OCI-LY3 (cell line): ENCODE measurements at regions not wholly inside any gene's neighbourhood (a gene's known extent, or its start where the extent isn't known, plus 50 kb on each side); places are given as distances from the start of the nearest gene placed in this dataset.
"Not testable (repeated sequence)": the region's sequence is repeated elsewhere in the genome, so short reads cannot be mapped to it uniquely, and the experiment has no call there.

Experiments used
- H2AFZ ChIP-seq: fragments of 200-600, 300-600 bp; shearing (Covaris generic); 2 replicates; pipeline ENCODE4 v1.6.0; 2014; ENCODE audit warnings: antibody characterized with exemption, low read depth, low read length
- H3K27ac ChIP-seq: fragments of 200-600, 300-600 bp; sonication (generic); 2 replicates; pipeline ENCODE4 v1.5.1; 2014; ENCODE audit warnings: mild to moderate bottlenecking, low read length, moderate library complexity, mixed read lengths
- H3K27me3 ChIP-seq: fragments of 200-600, 300-600 bp; sonication (generic); 2 replicates; pipeline ENCODE4 v1.6.1; 2014; ENCODE audit warnings: low read depth, low read length, mixed read lengths
- H3K36me3 ChIP-seq: fragments of 200-600, 300-600 bp; sonication (generic); replicated peaks from 2 replicates; pipeline ENCODE3; 2014; ENCODE audit warnings: low read depth, low read length, mixed read lengths
- H3K4me1 ChIP-seq: fragments of 300-600, 200-600 bp; sonication (generic); 2 replicates; pipeline ENCODE4 v1.6.1; 2014; ENCODE audit warnings: low read length, mixed read lengths
- H3K4me2 ChIP-seq: fragments of 200-600, 300-600 bp; sonication (generic); 2 replicates; pipeline ENCODE4 v1.6.1; 2014; ENCODE audit warnings: low read length, mixed read lengths
- H3K4me3 ChIP-seq: fragments of 300-600, 200-600 bp; sonication (generic); 2 replicates; pipeline ENCODE4 v1.5.1; 2014; ENCODE audit warnings: antibody characterized with exemption, mild to moderate bottlenecking, low read length, moderate library complexity
- H3K79me2 ChIP-seq: fragments of 300-600, 200-600 bp; shearing (Covaris generic); 2 replicates; pipeline ENCODE4 v1.6.1; 2014; ENCODE audit warnings: mild to moderate bottlenecking, low read length, mixed read lengths
- H3K9ac ChIP-seq: fragments of 300-600, 200-600 bp; shearing (Covaris generic); 2 replicates; pipeline ENCODE4 v1.6.0; 2014; ENCODE audit warnings: mild to moderate bottlenecking, low read length, moderate library complexity
- H3K9me3 ChIP-seq: fragments of 200-600, 300-600 bp; shearing (Covaris generic); 2 replicates; pipeline ENCODE4 v1.6.1; 2014; ENCODE audit warnings: low read length, mixed read lengths; ENCODE audit not compliant: insufficient read depth
- H4K20me1 ChIP-seq: fragments of 200-600, 300-600 bp; sonication (generic); 2 replicates; pipeline ENCODE4 v1.6.1; 2016; ENCODE audit warnings: low read length, mixed read lengths; ENCODE audit not compliant: insufficient read depth
- EZH2phosphoT487 ChIP-seq: fragments of 200-600 bp; shearing (Covaris generic); IDR thresholded peaks from 2 replicates; pipeline ENCODE4 v1.6.1; 2018; ENCODE audit warnings: antibody characterized with exemption, mixed run types, low read depth
- TF ChIP-seq, protein P1 (sequence below): fragments of 200-600, 300-600 bp; sonication (generic); IDR thresholded peaks from 2 replicates; pipeline ENCODE4 v1.5.1; 2014; ENCODE audit warnings: antibody characterized with exemption, low read length, low read depth

DNA sequence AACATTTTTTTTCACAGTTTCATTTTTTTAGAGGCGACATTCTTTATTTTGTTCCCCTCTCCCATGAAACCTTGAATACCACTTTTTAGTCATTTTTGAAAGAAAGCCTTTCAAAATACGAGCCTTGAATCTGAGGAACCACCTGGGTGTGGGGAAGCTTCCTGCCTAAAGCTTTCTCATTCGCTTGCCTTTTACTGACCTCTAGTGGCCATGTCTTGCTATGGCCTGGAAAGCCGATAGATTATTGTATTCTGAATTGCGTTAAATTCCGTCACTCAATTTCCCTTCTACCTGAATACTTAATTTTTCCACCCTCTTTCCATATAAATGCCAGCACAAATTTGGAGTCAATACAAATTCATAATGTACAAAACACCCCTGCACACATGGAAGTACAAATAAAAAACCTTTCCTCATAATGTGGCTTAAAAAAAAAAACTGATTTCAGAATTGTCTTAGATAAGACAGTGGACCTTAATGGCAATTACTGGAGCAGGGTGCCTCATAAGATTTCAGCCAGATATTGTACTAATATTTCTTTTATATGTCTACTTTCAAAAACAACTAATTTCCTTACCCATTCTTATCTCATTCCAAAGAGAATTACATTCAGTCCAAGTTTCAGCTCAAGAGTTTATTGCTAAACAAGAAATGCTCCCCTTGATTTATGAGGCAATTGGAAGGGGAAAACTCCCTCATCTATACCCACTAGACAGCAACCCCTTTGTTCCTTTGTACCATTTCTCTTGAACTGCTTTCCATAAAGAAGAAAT lies 217.9 kb downstream of the CENPC start:
- Histone ChIP-seq H3K27me3 (no peaks in the 10 kb centered on the region), H3K4me1 (peaks cover 3% of the 10 kb centered on the region; the same call in 1 of the 2 replicates), H3K4me3 (peak overlapping the region; percentile 39), H3K9me3 (no peaks in the 10 kb centered on the region), H3K4me2 (peak overlapping the region; percentile 61), H3K36me3 (no peaks in the 10 kb centered on the region), H3K79me2 (no peaks in the 10 kb centered on the region), H3K9ac (no peak overlapping the region), H3K27ac (no peak overlapping the region), H2AFZ (peak overlapping the region; percentile 78; the same call in 1 of the 2 replicates), H4K20me1 (no peaks in the 10 kb centered on the region)
- TF ChIP-seq EZH2phosphoT487 = no peak
- TF ChIP-seq, protein P1, sequence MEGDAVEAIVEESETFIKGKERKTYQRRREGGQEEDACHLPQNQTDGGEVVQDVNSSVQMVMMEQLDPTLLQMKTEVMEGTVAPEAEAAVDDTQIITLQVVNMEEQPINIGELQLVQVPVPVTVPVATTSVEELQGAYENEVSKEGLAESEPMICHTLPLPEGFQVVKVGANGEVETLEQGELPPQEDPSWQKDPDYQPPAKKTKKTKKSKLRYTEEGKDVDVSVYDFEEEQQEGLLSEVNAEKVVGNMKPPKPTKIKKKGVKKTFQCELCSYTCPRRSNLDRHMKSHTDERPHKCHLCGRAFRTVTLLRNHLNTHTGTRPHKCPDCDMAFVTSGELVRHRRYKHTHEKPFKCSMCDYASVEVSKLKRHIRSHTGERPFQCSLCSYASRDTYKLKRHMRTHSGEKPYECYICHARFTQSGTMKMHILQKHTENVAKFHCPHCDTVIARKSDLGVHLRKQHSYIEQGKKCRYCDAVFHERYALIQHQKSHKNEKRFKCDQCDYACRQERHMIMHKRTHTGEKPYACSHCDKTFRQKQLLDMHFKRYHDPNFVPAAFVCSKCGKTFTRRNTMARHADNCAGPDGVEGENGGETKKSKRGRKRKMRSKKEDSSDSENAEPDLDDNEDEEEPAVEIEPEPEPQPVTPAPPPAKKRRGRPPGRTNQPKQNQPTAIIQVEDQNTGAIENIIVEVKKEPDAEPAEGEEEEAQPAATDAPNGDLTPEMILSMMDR = peak; percentile 89

DNA sequence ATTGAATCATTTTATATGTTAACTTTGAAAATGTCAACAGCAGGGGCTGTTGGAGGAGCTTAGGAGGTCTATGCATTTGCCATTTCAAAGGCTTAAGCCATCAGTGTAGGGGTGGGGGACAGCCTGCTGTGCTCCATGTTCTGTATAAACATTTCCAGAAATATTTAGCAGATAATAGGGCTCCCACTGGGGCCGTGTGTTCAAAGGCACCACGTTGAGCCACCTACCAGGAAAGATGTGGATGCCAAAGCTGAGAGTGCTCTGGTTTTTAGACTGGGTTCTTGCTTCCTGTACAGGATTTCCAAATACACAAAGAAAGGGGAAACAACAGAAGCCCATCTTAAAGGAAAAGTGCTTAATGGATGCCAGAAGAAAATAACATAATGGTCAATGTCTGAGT lies 219.5 kb downstream of the CENPC start:
- TF ChIP-seq EZH2phosphoT487 = no peak
- TF ChIP-seq, protein P1 = no peak
- H3K4me1 ChIP-seq = peaks cover 3% of the 10 kb centered on the region; the same call in 1 of the 2 replicates
- no peak overlapping the region for H3K27ac ChIP-seq
- H3K9ac ChIP-seq = no peak overlapping the region
- H3K4me3 ChIP-seq = no peak overlapping the region
- no peaks in the 10 kb centered on the region for H3K36me3 ChIP-seq
- no peaks in the 10 kb centered on the region for H3K9me3 ChIP-seq
- H4K20me1 ChIP-seq = no peaks in the 10 kb centered on the region
- no peak overlapping the region for H3K4me2 ChIP-seq
- no peaks in the 10 kb centered on the region for H3K79me2 ChIP-seq
- H3K27me3 ChIP-seq = no peaks in the 10 kb centered on the region
- H2AFZ ChIP-seq = no peak overlapping the region

DNA sequence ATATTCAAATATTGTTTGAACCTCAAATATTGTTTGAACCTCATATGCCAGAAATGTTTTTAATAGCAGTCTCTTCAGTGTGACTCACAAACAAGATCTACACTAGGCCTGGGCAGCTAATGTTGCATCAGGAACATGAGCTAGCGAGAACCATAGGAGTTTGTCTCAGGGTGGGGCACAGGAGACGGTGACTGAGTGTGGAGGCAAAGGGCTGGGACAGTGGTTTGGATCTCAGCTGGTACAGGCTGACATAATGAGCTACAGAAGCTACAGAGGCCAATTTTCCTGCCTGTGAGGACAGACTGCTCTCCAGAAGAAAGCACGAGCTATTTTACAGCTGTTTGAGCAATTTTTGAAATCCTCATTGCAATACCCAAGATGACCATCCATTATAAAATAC lies 224.7 kb downstream of the CENPC start:
- H3K36me3 ChIP-seq = no peaks in the 10 kb centered on the region
- H3K4me2 ChIP-seq = no peak overlapping the region
- H3K27ac ChIP-seq = no peak overlapping the region
- no peaks in the 10 kb centered on the region for H3K4me1 ChIP-seq
- H3K9ac ChIP-seq = no peak overlapping the region
- H3K9me3 ChIP-seq = no peaks in the 10 kb centered on the region
- H3K4me3 ChIP-seq = no peak overlapping the region
- no peaks in the 10 kb centered on the region for H4K20me1 ChIP-seq
- H3K79me2 ChIP-seq = no peaks in the 10 kb centered on the region
- TF ChIP-seq, protein P1 = no peak
- no peak for TF ChIP-seq EZH2phosphoT487
- no peaks in the 10 kb centered on the region for H3K27me3 ChIP-seq
- H2AFZ ChIP-seq = no peak overlapping the region

DNA sequence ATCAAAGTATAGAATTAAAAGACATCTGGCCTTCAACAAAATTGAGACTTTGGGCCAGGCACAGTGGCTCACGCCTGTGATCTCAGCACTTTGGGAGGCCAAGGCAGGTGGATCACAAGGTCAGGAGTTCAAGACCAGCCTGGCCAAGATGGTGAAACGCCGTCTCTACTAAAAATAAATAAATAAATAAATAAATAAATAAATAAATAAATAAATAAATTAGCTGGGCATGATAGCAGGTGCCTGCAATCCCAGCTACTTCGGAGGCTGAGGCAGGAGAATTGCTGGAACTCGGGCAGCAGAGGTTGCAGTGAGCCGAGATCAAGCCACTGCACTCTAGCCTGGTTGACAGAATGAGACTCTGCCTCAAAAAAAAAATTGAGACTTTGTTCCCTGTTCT lies 225.7 kb downstream of the CENPC start:
- not testable (repeated sequence) for H3K4me2 ChIP-seq, H3K79me2 ChIP-seq, H2AFZ ChIP-seq, H3K4me1 ChIP-seq, H3K27ac ChIP-seq, H3K9ac ChIP-seq, H3K27me3 ChIP-seq, H4K20me1 ChIP-seq, H3K36me3 ChIP-seq, H3K9me3 ChIP-seq, H3K4me3 ChIP-seq

DNA sequence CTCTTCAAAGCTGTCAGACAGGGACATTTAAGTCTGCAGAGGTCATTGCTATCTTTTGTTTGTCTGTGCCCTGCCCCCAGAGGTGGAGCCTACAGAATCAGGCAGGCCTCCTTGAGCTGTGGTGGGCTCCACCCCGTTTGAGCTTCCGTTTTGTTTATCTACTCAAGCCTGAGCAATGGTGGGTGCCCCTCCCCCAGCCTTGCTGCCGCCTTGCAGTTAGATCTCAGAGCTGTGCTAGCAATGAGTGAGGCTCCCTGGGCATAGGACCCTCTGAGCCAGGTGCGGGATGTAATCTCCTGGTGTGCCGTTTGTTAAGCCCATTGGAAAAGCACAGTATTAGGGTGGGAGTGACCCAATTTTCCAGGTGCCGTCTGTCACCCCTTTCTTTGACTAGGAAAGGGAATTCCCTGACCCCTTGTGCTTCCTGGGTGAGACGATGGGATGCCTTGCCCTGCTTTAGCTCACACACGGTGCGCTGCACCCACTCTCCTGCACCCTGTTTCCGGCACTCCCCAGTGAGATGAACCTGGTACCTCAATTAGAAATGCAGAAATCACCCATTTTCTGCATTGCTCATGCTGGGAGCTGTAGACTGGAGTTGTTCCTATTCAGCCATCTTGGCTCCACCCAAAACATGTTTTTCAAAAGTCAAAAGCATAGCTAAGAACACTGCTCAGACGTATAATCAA lies 244.7 kb downstream of the CENPC start:
- not testable (repeated sequence) for H3K27me3 ChIP-seq, H3K4me1 ChIP-seq, H2AFZ ChIP-seq, H3K79me2 ChIP-seq, H3K9ac ChIP-seq, H4K20me1 ChIP-seq, H3K9me3 ChIP-seq, H3K4me2 ChIP-seq, H3K27ac ChIP-seq, H3K36me3 ChIP-seq, H3K4me3 ChIP-seq
